ENCODE measurements at regions not wholly inside any gene's neighbourhood (a gene's known extent, or its start where the extent isn't known, plus 50 kb on each side); places are given as distances from the start of the nearest gene placed in this dataset.

- TF ChIP-seq POLR2AphosphoS5 (IDR thresholded peaks at IDR 0.05; ENCODE audit: low read depth, low read length) = no peak
- TF ChIP-seq CTCF (IDR thresholded peaks at IDR 0.05) = no peak
- no peak for TF ChIP-seq REST (IDR thresholded peaks at IDR 0.05; ENCODE audit: insufficient read depth in 1 of 2, low read depth in 2 of 2, low read length in 1 of 2)
Observed at GRCh38 chr14:42368234-42368633, 761.6 kb downstream of the LRFN5 start.

Measured in Panc1 (cell line).